GM21367 (cell line): ENCODE measurements at regions not wholly inside any gene's neighbourhood (a gene's known extent, or its start where the extent isn't known, plus 50 kb on each side); places are given as distances from the start of the nearest gene placed in this dataset.
"Not testable (repeated sequence)": the region's sequence is repeated elsewhere in the genome, so short reads cannot be mapped to it uniquely, and the experiment has no call there.

Source experiments
- ATAC-seq: cut with Tn5 transposase; IDR thresholded peaks from one replicate; pipeline ENCODE4 v1.9.1; 2021; ENCODE audit not compliant: unreplicated experiment

- no peak for ATAC-seq
These were observed 324.0 kb downstream of the TBL1XR1 start for GRCh38 chr3:176873261-176873660.

DNA sequence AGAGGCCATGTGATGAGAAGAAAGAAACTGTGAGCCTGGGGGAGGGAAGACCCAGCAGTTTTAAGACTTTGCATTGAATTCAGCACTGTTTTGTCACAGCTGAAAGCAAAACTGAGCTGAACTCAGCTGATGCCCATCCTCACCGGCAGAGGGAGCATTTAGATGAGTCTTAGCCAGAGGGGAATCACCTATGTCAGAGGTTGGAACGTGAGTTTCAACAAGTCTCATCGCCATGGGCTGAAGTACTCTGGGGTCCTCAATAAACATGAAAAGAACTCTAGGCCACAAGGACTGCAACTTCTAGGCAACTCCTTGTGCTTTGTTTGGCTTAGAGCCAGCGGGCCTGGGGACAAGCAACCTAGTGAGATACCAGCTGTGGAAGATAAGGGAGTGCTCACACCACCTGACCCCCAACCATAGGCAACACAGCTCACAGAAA lies 324.5 kb downstream of the TBL1XR1 start:
- peak; percentile 99 for ATAC-seq

GRCh38 chr3:176870451-176870850 lies 326.8 kb downstream of the TBL1XR1 start:
- ATAC-seq: no peak

DNA sequence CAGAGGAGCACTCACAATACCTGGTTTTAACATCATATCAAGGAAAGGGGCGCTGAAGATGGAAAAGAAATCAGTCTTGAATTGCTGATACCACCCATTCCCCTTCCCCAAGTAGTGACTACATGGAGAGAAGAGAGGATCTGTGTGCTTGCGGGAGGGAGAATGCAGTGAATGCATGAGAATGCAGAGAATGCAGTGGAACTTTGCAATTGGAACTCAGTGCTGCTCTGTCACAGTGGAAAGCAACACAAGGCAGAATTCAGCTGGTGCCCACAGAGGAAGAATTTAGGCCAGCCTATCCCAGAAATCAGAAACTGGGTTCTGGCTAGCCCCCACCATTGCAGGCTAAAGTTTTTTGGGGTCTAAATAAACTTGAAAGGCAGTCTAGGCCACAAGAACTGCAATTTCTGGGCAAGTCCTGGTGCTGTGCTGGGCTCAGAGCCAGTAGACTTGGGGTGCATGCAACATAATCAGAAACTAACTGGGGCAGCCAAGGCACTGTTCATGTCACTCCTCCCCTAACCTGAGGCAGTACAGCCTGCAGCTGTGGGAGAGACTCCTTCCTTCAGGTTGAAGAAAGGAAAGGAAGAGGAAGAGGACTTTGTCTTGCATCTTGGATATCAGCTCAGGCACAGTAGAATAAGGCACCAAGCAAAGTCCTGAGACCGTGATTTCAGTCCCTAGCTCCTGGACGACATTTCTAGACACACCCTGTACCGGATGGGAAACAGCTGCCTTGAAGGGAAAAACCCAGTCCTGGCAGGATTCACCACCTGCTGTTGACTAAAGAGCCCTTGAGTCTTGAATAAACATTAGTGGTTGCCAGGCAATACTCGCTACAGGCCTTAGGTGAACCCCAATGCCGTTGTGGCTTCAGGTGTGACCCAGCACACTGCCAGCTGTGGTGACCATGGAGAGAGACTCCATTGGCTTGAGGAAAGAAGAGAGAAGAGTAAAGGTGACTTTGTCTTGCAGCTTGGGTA lies 329.3 kb downstream of the TBL1XR1 start:
- ATAC-seq: no peak

GRCh38 chr3:176861137-176861536 lies 336.1 kb downstream of the TBL1XR1 start:
- ATAC-seq: no peak

- no peak for ATAC-seq
These were observed 340.6 kb downstream of the TBL1XR1 start for GRCh38 chr3:176856721-176857120.

- ATAC-seq: no peak
These were observed 341.3 kb downstream of the TBL1XR1 start for GRCh38 chr3:176855901-176856486.

- ATAC-seq: no peak
These were observed 342.1 kb downstream of the TBL1XR1 start for GRCh38 chr3:176855213-176855612.

DNA sequence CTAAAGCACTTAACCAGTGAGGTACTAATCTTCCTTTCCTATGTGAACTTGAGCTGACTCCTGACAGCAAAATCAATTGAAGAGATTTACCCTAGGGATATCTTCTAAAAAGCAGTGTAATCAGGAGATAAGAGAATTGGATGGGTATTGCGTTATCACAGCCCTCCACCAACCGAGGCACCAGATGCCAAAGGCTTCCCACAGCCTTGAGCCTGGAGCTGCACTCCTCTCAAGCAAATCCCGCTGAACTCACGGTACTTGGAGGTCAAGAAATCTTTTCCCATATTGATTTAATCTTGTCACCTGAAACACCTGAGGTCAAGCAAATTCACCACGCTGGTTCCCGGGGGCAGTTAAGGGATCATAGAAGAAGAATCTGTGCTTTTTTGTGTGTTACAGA lies 346.8 kb downstream of the TBL1XR1 start:
- ATAC-seq: no peak

DNA sequence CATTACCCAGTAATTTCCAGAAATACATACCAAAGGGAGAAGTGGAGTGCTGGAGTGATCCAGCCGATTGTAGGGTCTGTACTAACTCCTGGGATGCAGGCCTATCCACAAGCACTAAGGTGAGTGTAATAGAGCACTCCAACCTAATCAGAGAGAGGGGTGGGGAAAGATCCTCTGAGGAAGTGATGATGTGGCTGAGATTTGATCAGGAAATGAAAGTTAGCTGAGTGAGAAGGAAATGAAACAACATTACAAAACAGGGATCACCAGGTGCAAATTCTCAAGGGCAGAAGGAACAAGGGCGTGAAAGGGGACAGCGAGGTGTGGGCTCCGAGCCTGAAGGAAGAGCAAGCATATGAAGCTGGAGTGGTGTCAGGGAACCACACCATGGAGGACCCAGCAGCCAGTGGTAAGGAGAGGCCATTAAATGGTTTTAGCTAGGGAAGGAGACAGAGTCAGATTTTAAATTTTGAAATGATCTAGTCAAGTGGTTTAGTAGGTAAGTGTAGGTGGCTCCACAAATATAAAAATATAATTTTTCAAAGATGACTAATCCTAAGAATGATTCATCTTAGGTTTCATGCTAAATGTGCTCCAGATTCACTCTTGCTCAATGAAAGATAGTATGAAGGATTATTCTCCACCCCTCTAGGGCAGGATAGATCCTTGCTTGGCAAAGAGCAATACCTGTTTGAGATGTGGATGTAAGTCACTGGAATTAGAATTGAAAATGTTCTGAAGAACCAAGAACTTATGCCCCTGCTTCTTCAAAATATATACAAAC lies 348.7 kb downstream of the TBL1XR1 start:
- ATAC-seq: no peak

GRCh38 chr3:176842914-176843313 lies 354.4 kb downstream of the TBL1XR1 start:
- ATAC-seq: no peak

GRCh38 chr3:176840641-176841286 lies 356.5 kb downstream of the TBL1XR1 start:
- no peak for ATAC-seq

DNA sequence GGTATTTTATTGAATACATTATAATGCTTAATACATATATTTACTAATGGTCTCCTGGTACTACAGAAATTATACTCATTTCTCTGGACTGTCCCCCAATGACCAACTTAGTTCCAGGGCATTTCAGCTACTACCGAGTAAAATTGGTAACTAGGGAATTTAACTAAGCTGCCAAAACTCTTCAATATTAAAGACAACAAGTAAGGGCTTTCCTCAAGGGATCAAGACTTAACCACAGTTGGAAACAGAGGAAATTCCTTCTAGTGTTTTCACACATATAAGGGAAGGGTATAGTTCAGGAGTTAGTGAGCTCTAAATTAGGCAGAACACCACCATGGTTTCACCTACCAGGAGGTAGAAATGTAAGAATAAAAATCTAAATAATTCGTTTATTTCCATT lies 357.4 kb downstream of the TBL1XR1 start:
- no peak for ATAC-seq

DNA sequence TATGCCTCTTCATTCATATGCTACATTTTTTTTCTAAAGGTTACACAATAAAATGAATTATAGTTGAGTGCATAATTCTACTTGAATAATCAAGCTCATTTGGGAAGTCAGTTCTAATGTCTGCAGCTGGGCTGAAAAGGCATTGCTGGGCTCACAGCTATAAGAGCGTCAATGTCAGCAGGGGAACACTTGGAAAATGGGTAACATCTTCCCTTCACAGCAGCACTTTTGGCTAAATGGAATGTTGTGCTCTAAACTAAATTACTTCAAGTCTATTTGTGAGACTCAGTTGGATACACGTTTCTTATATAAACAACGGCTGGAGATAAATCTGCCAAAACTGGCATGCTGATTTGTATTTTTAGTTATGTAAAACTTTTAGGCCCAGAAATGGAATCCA lies 357.8 kb downstream of the TBL1XR1 start:
- ATAC-seq: no peak

DNA sequence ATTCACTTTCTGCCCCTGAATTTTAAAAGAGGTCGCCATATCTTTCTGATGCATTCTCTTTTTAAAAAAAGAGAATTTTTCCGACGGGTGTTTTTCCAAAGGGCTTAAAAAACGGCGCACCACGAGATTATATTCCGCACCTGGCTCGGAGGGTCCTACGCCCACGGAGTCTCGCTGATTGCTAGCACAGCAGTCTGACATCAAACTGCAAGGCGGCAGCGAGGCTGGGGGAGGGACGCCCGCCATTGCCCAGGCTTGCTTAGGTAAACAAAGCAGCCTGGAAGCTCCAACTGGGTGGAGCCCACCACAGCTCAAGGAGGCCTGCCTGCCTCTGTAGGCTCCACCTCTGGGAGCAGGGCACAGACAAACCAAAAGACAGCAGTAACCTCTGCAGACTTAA lies 370.0 kb downstream of the TBL1XR1 start:
- not testable (repeated sequence) for ATAC-seq

DNA sequence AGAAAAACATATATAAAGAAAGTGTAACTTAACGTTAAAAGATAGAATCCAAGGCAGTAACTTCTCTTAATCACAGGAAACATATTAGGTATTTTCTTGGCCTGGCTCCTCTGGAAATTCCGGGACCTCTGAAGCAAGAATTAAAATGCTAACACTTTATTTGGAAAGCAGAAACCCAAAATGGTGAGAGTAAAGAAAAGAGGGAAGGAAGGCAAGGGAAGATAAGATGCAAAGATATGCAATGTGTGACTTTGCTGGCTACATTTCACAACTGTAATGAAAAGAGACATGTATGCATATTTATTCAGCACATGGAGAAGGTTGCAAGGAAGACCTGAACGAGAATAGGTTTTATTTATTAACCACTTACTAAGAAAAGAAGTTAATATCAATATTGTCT lies 372.5 kb downstream of the TBL1XR1 start:
- no peak for ATAC-seq

DNA sequence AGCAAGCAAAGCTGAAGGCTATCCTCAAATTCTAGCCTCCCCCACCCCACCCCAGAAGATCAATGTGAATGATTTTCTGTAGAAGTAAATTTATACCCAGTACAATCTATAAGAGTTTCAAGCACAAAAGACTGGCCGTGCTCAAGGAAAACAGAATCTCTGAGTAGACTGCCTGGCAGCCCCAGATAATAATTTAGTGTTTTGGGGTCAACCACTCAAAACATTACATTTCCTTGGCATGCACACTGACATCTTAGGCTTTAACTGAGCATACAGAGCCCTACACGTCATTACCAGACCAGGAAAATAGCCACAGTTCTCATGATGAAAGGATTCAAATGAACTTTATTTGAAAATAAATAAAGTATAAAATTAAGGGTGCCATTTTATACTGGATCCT lies 376.5 kb downstream of the TBL1XR1 start:
- ATAC-seq: no peak

DNA sequence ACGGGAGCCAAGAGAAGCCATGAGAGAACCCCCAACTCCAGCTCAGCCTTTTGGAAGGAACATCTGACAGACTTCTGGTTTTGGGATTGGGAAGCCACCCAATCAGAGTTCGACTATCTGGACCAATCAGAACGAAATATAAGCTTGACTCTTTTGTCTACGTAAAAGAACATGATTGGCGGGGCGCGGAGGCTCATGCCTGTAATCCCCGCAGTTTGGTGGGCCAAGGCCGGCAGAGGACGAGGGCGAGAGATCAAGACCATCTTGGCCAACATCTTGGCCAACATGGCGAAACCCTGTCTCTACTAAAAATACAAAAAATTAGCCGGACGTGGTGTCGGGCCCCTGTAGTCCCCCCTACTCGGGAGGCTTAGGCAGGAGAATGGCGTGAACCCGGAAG lies 380.3 kb downstream of the TBL1XR1 start:
- ATAC-seq: no peak

GRCh38 chr3:176814285-176814684 lies 383.0 kb downstream of the TBL1XR1 start:
- ATAC-seq: peak; percentile 98

- ATAC-seq: no peak
These were observed 389.3 kb downstream of the TBL1XR1 start for GRCh38 chr3:176807938-176808337.

DNA sequence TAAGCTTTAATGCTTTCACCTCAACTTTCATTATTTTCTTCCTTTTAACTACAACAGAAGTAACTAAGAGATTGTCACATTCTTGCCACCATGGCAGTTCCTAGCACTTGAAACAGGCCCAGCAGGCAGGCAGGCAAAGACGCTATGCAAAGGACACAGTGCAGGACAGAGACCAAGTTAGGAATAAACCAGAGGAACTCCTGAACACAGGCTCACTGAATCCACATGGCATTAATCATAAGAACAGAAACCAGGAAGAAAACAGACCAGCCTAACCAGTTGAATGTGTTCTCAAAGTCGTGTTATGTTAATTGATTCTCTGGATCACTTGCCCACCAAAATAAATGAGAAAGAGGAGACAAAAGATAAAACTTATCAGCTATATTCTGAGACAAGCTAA lies 397.6 kb downstream of the TBL1XR1 start:
- no peak for ATAC-seq
